WI38 (cell line): ENCODE measurements at regions not wholly inside any gene's neighbourhood (a gene's known extent, or its start where the extent isn't known, plus 50 kb on each side); places are given as distances from the start of the nearest gene placed in this dataset.

Source experiments
- H3K4me3 ChIP-seq: 2 replicates; pipeline ENCODE4 v1.5.1; 2011; ENCODE audit warnings: low read depth, mild to moderate bottlenecking, control low read depth, low read length
- CTCF ChIP-seq: IDR thresholded peaks from 2 replicates; pipeline ENCODE4 v1.5.1; 2012; ENCODE audit warnings: low read depth, mild to moderate bottlenecking, control low read depth, low read length

GRCh38 chr13:26456650-26457049 is 100.8 kb upstream of the WASF3 start:
- H3K4me3 ChIP-seq, result no peak overlapping the region
- TF ChIP-seq CTCF, result no peak

GRCh38 chr13:26457212-26457611 is 100.3 kb upstream of the WASF3 start:
- no peak overlapping the region for H3K4me3 ChIP-seq
- TF ChIP-seq CTCF, result no peak

- TF ChIP-seq CTCF, result no peak
- H3K4me3 ChIP-seq, result no peak overlapping the region
Observed at GRCh38 chr13:26458196-26458749, 99.2 kb upstream of the WASF3 start.

GRCh38 chr13:26459276-26460131 is 98.0 kb upstream of the WASF3 start:
- no peak overlapping the region for H3K4me3 ChIP-seq
- TF ChIP-seq CTCF, result no peak

GRCh38 chr13:26460648-26461047 is 96.8 kb upstream of the WASF3 start:
- no peak overlapping the region for H3K4me3 ChIP-seq
- no peak for TF ChIP-seq CTCF

- H3K4me3 ChIP-seq, result no peak overlapping the region
- no peak for TF ChIP-seq CTCF
Observed at GRCh38 chr13:26463296-26463695, 94.2 kb upstream of the WASF3 start.

- TF ChIP-seq CTCF, result no peak
- no peak overlapping the region for H3K4me3 ChIP-seq
Observed at GRCh38 chr13:26463848-26464247, 93.6 kb upstream of the WASF3 start.
